ENCODE measurements at regions not wholly inside any gene's neighbourhood (a gene's known extent, or its start where the extent isn't known, plus 50 kb on each side); places are given as distances from the start of the nearest gene placed in this dataset.

- H3K27ac ChIP-seq: no peak overlapping the region
- peaks cover 0 to 31% (median 8%) of the 10 kb centered on the region in 12 donors for H3K4me1 ChIP-seq
- H3K27me3 ChIP-seq: no peaks in the 10 kb centered on the region
- no peaks in the 10 kb centered on the region for H3K36me3 ChIP-seq
- H3K9me3 ChIP-seq: no peaks in the 10 kb centered on the region
- DNase-seq: no peak
- WGBS, 4 donors: 54 to 59% (median 58%) methylated on average over 2 of the region's 2 CpGs
- no peak overlapping the region for H3K4me3 ChIP-seq
- intact Hi-C loops (cut with DNase I): no loop called here
- no peak for ATAC-seq
- TF ChIP-seq CTCF (IDR thresholded peaks at IDR 0.05) (no peak), POLR2A (IDR thresholded peaks at IDR 0.05) (no peak)
Observed at GRCh38 chr4:71287305-71287704, 51.5 kb upstream of the SLC4A4 start.

GRCh38 chr4:71288875-71289274, 49.9 kb upstream of the SLC4A4 start:
- H3K9me3 ChIP-seq: no peaks in the 10 kb centered on the region
- intact Hi-C loops (cut with DNase I): no loop called here
- no peak for DNase-seq
- H3K36me3 ChIP-seq: no peaks in the 10 kb centered on the region
- no peaks in the 10 kb centered on the region for H3K27me3 ChIP-seq
- H3K4me1 ChIP-seq: peaks cover 0 to 24% (median 5%) of the 10 kb centered on the region in 12 donors
- no peak overlapping the region for H3K27ac ChIP-seq
- TF ChIP-seq CTCF (IDR thresholded peaks at IDR 0.05): no peak
- TF ChIP-seq POLR2A (IDR thresholded peaks at IDR 0.05): no peak
- H3K4me3 ChIP-seq: no peak overlapping the region
- peak in 2 of 4 donors; percentile 47 to 49 for ATAC-seq
